Naive thymus-derived CD4-positive, alpha-beta T cell (primary cell): ENCODE measurements at regions not wholly inside any gene's neighbourhood (a gene's known extent, or its start where the extent isn't known, plus 50 kb on each side); places are given as distances from the start of the nearest gene placed in this dataset.

Experiments
- ATAC-seq: fragments of 150-1000 bp; cut with Tn5 transposase; 2 replicates; pipeline ENCODE4 v1.10.0; 2021; ENCODE audit warnings: mild to moderate bottlenecking, moderate library complexity
- CTCF ChIA-PET: fragments of 350-600 bp; sonication (Branson Sonifier 250); formaldehyde crosslinking; loops from one replicate; lab custom pipeline; 2021; ENCODE audit warnings: antibody characterized with exemption; lab: Charles Lee
- POLR2A ChIA-PET: fragments of 350-600 bp; sonication (Branson Sonifier 250); formaldehyde crosslinking; loops from one replicate; lab custom pipeline; 2021; ENCODE audit warnings: antibody characterized with exemption, inconsistent platforms; lab: Charles Lee
- DNase-seq, 9 donors: peaks; one replicate each; pipeline versions ENCODE4 v3.0.0 to v3.0.0-alpha.2; 2020 to 2022; ENCODE audit warnings: mixed read lengths in 1 of 9
- H3K27ac ChIP-seq: one replicate; pipeline ENCODE4 v1.7.0; 2013; ENCODE audit warnings: mild to moderate bottlenecking, low read depth, low read length, moderate library complexity
- H3K27me3 ChIP-seq, 2 donors: one replicate each; pipeline ENCODE4 v1.7.0; 2013; ENCODE audit warnings: low read length in 2 of 2, mild to moderate bottlenecking in 2 of 2, moderate library complexity in 2 of 2; ENCODE audit not compliant: control insufficient read depth in 2 of 2, insufficient read depth in 2 of 2
- H3K36me3 ChIP-seq, 3 experiments: 1 replicate in 2 of 3; 2 replicates in 1 of 3; pipeline ENCODE4 v1.7.0; 2013; ENCODE audit warnings: low read length in 3 of 3, mild to moderate bottlenecking in 3 of 3, moderate library complexity in 1 of 3; ENCODE audit not compliant: insufficient read depth in 3 of 3, control insufficient read depth in 2 of 3
- H3K4me1 ChIP-seq, 2 donors: one replicate each; pipeline ENCODE4 v1.7.0; 2013; ENCODE audit warnings: low read length in 2 of 2, mild to moderate bottlenecking in 2 of 2, moderate library complexity in 1 of 2; ENCODE audit not compliant: control insufficient read depth in 2 of 2, insufficient read depth in 2 of 2
- H3K4me3 ChIP-seq: 2 replicates; pipeline ENCODE4 v1.7.0; 2013; ENCODE audit warnings: mild to moderate bottlenecking, low read length
- H3K9me3 ChIP-seq, 3 experiments: 1 replicate in 2 of 3; 2 replicates in 1 of 3; pipeline ENCODE4 v1.7.0; 2013; ENCODE audit warnings: low read length in 3 of 3; ENCODE audit not compliant: control insufficient read depth in 2 of 3
- H3K27ac Mint-ChIP-seq, 9 donors: one replicate each; pipeline ENCODE4 v1.8.0; 2020 to 2022; ENCODE audit warnings: mixed read lengths in 9 of 9, mild to moderate bottlenecking in 8 of 9, moderate library complexity in 5 of 9, inconsistent platforms in 2 of 9
- H3K27me3 Mint-ChIP-seq, 5 donors: one replicate each; pipeline ENCODE4 v1.8.0; 2021 to 2022; ENCODE audit warnings: mixed read lengths in 5 of 5, mild to moderate bottlenecking in 1 of 5
- H3K36me3 Mint-ChIP-seq, 5 donors: one replicate each; pipeline ENCODE4 v1.8.0; 2020 to 2022; ENCODE audit warnings: mixed read lengths in 5 of 5, mild to moderate bottlenecking in 3 of 5, inconsistent platforms in 1 of 5
- H3K4me1 Mint-ChIP-seq, 7 donors: one replicate each; pipeline ENCODE4 v1.8.0; 2020 to 2022; ENCODE audit warnings: mixed read lengths in 7 of 7, mild to moderate bottlenecking in 3 of 7, inconsistent platforms in 1 of 7
- H3K4me3 Mint-ChIP-seq, 10 donors: one replicate each; pipeline ENCODE4 v1.8.0; 2020 to 2022; ENCODE audit warnings: mild to moderate bottlenecking in 10 of 10, mixed read lengths in 10 of 10, moderate library complexity in 6 of 10, inconsistent platforms in 2 of 10
- H3K9me3 Mint-ChIP-seq, 11 donors: one replicate each; pipeline ENCODE4 v1.8.0; 2020 to 2022; ENCODE audit warnings: mixed read lengths in 11 of 11, mild to moderate bottlenecking in 4 of 11, inconsistent platforms in 1 of 11, moderate library complexity in 1 of 11
- intact Hi-C, 2 donors: fragments of 100-400 bp; cut with micrococcal nuclease; formaldehyde crosslinking; loops; one replicate each; pipeline ENCODE4 v1.15.1; 2023

DNA sequence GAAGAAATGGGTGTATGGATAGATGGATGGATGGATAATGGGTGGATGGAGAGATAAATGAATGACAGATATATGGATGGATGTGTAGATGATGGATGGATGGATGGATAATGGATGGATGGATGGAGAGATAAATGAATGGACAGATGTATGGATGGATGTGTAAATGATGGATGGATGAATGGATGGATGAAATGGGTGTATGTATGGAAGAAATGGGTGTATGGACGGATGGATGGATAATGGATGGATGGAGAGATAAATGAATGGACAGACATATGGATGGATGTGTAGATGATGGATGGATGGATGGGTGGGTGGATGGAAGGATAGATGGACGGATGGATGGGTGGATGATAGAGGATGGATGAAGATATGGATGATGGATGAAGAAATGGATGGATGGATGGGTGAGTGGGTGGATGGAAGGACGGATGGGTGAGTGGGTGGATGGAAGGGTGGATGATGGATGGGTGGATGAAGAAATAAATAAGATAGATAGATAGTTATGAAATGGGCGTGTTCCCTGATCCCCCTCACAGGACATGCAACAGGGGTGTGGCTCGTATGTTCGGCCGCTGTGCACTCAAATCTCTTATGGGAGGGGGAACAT lies 91.1 kb upstream of the NKX1-1 start:
- POLR2A ChIA-PET, result no interaction called here
- Mint-ChIP-seq H3K36me3 (no peaks in the 10 kb centered on the region), H3K27me3 (peaks cover 0 to 10% (median 6%) of the 10 kb centered on the region in 5 donors), H3K27ac (no peak overlapping the region), H3K4me1 (no peaks in the 10 kb centered on the region), H3K4me3 (no peak overlapping the region), H3K9me3 (no peaks in the 10 kb centered on the region)
- ATAC-seq, result no peak
- H3K4me1 ChIP-seq, result no peaks in the 10 kb centered on the region
- no peaks in the 10 kb centered on the region for H3K9me3 ChIP-seq
- CTCF ChIA-PET, result no interaction called here
- no peaks in the 10 kb centered on the region for H3K36me3 ChIP-seq
- no peaks in the 10 kb centered on the region for H3K27me3 ChIP-seq
- intact Hi-C loops, result no loop called here
- no peak for DNase-seq
- H3K27ac ChIP-seq, result no peak overlapping the region
- H3K4me3 ChIP-seq, result no peak overlapping the region

DNA sequence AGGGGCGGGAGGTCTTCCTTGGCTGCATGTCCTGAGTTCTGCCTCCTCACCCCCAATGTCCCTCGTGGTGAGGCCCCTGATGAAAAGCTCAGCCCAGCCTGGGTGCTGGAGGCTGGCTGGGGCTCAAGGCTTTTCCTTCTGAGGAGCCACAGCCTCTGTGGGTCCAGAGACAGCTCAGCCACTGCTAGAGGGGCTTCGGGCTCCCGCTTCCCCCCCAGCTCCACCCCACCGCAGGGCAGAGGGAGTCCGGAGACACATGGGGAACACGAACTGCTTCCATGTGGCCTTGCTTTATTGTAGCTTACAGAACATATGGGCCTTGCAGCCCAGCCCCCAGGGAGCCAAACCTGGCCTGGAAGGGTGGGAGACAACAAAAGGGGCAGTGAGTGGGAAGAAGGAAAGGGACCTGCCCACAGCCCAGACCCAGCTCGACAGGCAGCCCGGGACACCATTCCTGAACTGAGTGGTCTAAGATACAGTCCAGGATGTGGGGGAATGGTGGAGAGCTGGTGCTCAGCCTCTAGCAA lies 89.9 kb upstream of the NKX1-1 start:
- H3K27me3 ChIP-seq, result no peaks in the 10 kb centered on the region
- Mint-ChIP-seq H3K9me3 (no peaks in the 10 kb centered on the region), H3K4me1 (no peaks in the 10 kb centered on the region), H3K27me3 (peaks cover 0 to 16% (median 6%) of the 10 kb centered on the region in 5 donors), H3K4me3 (no peak overlapping the region), H3K36me3 (no peaks in the 10 kb centered on the region), H3K27ac (no peak overlapping the region)
- no peak overlapping the region for H3K27ac ChIP-seq
- intact Hi-C loops, result no loop called here
- no peak overlapping the region for H3K4me3 ChIP-seq
- ATAC-seq (no peak), DNase-seq (no peak)
- H3K9me3 ChIP-seq, result no peaks in the 10 kb centered on the region
- no peaks in the 10 kb centered on the region for H3K36me3 ChIP-seq
- POLR2A ChIA-PET, result no interaction called here
- H3K4me1 ChIP-seq, result no peaks in the 10 kb centered on the region
- CTCF ChIA-PET, result no interaction called here

DNA sequence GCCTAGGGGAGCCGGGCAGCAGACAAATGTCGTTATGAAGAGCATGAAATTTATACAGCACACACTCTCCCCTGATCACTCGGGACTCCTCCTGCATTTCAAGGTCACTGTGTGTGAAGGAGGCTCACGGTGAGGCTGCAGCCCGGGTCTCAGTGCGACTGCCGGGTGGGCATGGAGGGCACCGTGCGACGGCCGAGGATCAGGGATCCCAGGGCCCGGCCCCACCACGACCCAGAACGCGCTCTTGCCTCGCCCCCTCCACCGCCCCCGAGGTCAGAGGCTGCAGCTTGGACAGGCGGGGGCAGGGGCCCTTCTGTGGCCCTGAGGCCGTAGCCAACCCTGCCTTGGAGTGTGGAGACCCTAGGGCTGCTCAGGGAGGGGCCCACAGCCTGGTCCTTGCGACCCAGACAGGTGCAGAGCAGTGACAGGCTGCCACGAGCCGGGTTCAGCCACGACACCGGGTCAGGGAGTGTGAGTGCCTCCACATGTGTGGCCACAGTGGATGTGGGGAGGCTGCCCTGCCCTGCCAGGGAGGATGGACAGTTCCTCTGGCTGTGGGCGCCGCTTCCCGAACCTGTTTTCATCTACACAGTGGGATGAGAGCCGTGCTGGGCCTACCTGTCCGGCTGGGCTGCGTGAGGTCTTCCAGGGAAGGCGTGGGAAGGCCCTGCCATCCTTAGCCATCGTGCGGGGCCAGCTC lies 89.3 kb upstream of the NKX1-1 start:
- H3K27ac Mint-ChIP-seq, result no peak overlapping the region
- no peak overlapping the region for H3K4me3 ChIP-seq
- no peaks in the 10 kb centered on the region for H3K27me3 ChIP-seq
- H3K27me3 Mint-ChIP-seq, result peaks cover 0 to 16% (median 6%) of the 10 kb centered on the region in 5 donors
- H3K36me3 ChIP-seq, result no peaks in the 10 kb centered on the region
- no peaks in the 10 kb centered on the region for H3K36me3 Mint-ChIP-seq
- intact Hi-C loops, result no loop called here
- DNase-seq (no peak), ATAC-seq (no peak)
- no peak overlapping the region for H3K27ac ChIP-seq
- no peak overlapping the region for H3K4me3 Mint-ChIP-seq
- no peaks in the 10 kb centered on the region for H3K9me3 ChIP-seq
- ChIA-PET POLR2A (no interaction called here), CTCF (no interaction called here)
- H3K4me1 ChIP-seq, result no peaks in the 10 kb centered on the region
- no peaks in the 10 kb centered on the region for H3K4me1 Mint-ChIP-seq
- no peaks in the 10 kb centered on the region for H3K9me3 Mint-ChIP-seq

DNA sequence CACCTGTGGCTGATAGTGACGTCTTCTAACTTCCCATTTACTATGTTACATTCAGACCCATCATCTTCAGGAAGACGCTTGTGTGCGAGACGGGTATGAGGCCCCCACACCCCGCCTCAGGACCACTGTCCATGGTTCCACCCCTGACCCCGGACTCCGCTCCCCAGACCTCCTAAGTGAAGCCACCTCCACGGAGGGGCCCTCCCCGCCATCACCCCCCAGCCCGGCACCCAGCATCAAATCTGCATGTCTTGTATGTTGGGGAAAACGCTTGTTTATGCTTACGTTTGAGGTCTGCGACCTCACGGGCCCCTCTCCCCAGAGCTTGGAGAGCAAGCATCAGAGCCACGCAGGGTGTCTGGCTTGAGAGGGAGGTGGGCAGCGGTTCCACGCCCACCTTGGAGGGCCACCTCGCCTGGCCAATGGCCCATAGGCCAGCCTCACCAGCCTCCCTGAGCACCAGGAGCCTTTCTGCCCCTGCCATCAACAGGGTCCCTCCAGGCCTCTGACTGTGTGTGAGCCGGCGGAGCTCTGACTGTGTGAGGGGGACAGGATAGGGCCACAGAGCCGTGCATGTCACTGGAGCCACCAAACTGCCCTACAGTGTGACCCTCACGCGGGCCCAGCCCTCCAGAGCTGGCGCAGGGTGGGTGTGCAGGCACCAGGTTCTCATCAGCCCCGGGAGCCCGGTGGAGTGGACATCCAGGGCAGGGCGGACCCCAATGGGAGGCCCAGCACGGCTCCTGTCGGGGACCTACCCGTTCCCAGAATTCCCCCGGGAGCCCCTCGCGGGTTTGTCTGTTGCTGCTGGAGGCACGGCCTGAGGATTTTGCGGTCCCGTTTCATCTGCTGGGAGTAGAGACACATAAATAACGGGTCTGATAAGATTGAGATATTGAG lies 88.4 kb upstream of the NKX1-1 start:
- H3K4me3 Mint-ChIP-seq, result no peak overlapping the region
- no peak for ATAC-seq
- no peak for DNase-seq
- peaks cover 0 to 16% (median 6%) of the 10 kb centered on the region in 5 donors for H3K27me3 Mint-ChIP-seq
- Histone ChIP-seq H3K4me3 (no peak overlapping the region), H3K36me3 (no peaks in the 10 kb centered on the region), H3K4me1 (no peaks in the 10 kb centered on the region), H3K9me3 (no peaks in the 10 kb centered on the region), H3K27me3 (no peaks in the 10 kb centered on the region), H3K27ac (no peak overlapping the region)
- H3K36me3 Mint-ChIP-seq, result no peaks in the 10 kb centered on the region
- intact Hi-C loops, result no loop called here
- no peaks in the 10 kb centered on the region for H3K9me3 Mint-ChIP-seq
- H3K4me1 Mint-ChIP-seq, result no peaks in the 10 kb centered on the region
- H3K27ac Mint-ChIP-seq, result no peak overlapping the region
- ChIA-PET CTCF (no interaction called here), POLR2A (no interaction called here)

DNA sequence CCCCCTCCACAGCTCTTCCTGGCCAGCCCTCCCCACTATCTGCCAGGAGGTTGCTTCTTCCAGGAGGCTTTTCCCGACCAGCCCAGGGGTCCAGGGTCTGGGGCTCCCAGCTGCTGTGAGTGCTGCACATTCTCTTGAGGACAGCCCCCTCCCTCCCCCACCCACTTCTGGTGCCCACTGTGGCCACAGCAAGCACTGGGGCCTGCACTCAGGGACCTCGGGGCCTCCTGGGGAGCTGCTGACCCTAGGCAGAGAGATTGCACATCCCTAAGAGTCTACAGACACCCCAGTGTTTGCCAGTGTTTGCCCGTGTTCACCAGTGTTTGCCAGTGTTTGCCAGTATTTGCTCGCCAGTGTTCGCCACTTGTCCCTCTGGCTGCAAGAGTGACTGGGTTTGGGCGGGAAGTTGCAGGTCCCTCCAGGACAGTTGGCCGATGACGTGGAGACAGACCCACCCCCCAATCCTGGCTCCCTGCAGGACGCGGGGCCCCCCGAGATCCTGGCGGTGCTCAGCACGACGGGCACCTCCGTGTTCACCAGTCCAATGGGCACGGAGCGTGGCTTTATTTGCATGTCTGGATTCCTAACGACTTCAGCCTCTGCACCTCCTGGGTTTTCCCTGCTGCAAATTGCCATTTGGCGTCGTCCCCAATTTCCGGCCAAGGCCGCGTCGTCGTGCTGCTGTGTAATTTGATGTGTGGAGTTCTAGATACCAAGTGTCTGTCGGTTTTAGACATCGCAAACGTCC lies 87.5 kb upstream of the NKX1-1 start:
- H3K4me1 Mint-ChIP-seq, result no peaks in the 10 kb centered on the region
- no peak overlapping the region for H3K27ac ChIP-seq
- no peak overlapping the region for H3K4me3 ChIP-seq
- POLR2A ChIA-PET, result no interaction called here
- no peaks in the 10 kb centered on the region for H3K27me3 ChIP-seq
- H3K27me3 Mint-ChIP-seq, result peaks cover 0 to 16% (median 6%) of the 10 kb centered on the region in 5 donors
- DNase-seq, result no peak
- H3K27ac Mint-ChIP-seq, result no peak overlapping the region
- no peak overlapping the region for H3K4me3 Mint-ChIP-seq
- no peaks in the 10 kb centered on the region for H3K36me3 ChIP-seq
- no peaks in the 10 kb centered on the region for H3K4me1 ChIP-seq
- no peaks in the 10 kb centered on the region for H3K36me3 Mint-ChIP-seq
- CTCF ChIA-PET, result no interaction called here
- intact Hi-C loops, result no loop called here
- no peak for ATAC-seq
- H3K9me3 ChIP-seq, result no peaks in the 10 kb centered on the region
- H3K9me3 Mint-ChIP-seq, result no peaks in the 10 kb centered on the region

DNA sequence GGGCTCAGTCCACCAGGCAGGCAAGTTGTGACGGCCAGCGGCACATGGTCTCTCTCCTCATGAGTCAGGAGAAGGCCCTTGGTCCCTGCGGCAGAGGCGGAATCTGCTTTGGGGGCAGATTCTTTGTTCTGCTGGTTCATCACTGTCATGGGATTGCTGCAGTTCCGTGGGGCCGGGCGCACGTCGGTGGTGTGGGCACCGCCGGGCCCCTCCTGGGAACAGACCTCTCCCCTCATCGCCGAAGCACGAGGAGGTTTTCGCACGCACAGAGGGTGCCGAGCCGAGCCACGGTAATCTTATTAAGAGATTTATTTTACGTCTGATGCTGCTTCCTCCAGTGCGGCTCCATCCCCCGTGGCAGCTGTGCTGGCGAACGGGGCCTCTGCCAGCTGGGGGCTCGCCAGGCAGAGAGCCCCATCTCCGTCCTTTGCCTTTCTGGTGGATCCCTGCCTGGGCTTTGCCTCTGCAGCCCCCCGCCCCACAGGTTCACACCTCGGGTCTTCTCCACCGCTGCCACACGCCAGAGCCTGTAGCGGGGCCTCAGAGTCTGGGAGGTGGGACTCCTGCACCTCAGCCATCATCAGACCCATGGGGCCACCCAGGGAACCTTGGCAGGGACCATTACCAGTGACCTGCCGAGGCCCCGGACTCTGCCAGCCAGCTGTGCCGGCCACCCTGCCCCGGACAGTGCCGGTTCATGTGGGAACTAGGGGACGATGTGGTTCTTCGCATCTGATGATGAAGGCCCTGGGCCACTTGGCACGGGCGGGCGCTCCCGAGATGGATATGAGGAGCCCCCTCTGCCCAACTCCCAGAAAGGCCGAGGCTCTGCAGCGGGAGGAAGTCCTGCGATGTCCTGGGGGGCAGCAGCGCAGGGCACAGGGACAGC lies 86.7 kb upstream of the NKX1-1 start:
- H3K4me1 Mint-ChIP-seq, result no peaks in the 10 kb centered on the region
- Histone ChIP-seq H3K9me3 (no peaks in the 10 kb centered on the region), H3K36me3 (no peaks in the 10 kb centered on the region), H3K27me3 (no peaks in the 10 kb centered on the region), H3K4me1 (no peaks in the 10 kb centered on the region), H3K4me3 (no peak overlapping the region), H3K27ac (no peak overlapping the region)
- H3K4me3 Mint-ChIP-seq, result no peak overlapping the region
- intact Hi-C loops, result no loop called here
- H3K27me3 Mint-ChIP-seq, result peaks cover 0 to 16% (median 6%) of the 10 kb centered on the region in 5 donors
- ChIA-PET CTCF (no interaction called here), POLR2A (no interaction called here)
- ATAC-seq (no peak), DNase-seq (no peak)
- H3K27ac Mint-ChIP-seq, result no peak overlapping the region
- no peaks in the 10 kb centered on the region for H3K9me3 Mint-ChIP-seq
- H3K36me3 Mint-ChIP-seq, result no peaks in the 10 kb centered on the region
